NCI-H2081 (cell line): ENCODE measurements at regions not wholly inside any gene's neighbourhood (a gene's known extent, or its start where the extent isn't known, plus 50 kb on each side); places are given as distances from the start of the nearest gene placed in this dataset.

Experiments used
- DNase-seq, 2 experiments: peaks; one replicate each; lab custom pipeline; 2025; lab: John Stamatoyannopoulos, UW

- DNase-seq, result peak; percentile 78 to 84
These were observed 272.2 kb upstream of the CHRNA7 start for GRCh38 chr15:31758126-31758525.

DNA sequence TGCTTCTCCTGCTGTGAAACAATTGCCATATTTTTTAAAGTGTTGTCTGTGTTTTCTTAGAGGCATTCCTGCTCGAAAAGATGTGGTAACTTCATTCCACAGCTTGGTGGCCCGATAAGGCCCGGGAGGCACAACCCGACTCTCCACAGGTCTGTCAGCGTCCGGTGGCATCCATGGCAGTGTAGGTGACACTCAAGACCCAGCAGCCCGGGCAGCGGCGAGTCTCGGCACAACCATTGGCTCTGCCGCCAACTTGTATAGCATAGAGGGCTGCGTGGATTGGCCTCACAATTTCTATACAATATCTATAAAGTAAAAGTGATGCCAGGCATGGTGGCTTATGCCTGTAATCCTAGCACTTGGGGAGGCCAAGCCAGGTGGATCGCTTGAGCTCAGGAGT, 262.3 kb upstream of the CHRNA7 start:
- DNase-seq, result no peak

- no peak for DNase-seq
These were observed 256.3 kb upstream of the CHRNA7 start for GRCh38 chr15:31774045-31774444.

GRCh38 chr15:31776039-31776438, 254.3 kb upstream of the CHRNA7 start:
- DNase-seq, result no peak

GRCh38 chr15:31781261-31781660, 249.1 kb upstream of the CHRNA7 start:
- no peak for DNase-seq

DNA sequence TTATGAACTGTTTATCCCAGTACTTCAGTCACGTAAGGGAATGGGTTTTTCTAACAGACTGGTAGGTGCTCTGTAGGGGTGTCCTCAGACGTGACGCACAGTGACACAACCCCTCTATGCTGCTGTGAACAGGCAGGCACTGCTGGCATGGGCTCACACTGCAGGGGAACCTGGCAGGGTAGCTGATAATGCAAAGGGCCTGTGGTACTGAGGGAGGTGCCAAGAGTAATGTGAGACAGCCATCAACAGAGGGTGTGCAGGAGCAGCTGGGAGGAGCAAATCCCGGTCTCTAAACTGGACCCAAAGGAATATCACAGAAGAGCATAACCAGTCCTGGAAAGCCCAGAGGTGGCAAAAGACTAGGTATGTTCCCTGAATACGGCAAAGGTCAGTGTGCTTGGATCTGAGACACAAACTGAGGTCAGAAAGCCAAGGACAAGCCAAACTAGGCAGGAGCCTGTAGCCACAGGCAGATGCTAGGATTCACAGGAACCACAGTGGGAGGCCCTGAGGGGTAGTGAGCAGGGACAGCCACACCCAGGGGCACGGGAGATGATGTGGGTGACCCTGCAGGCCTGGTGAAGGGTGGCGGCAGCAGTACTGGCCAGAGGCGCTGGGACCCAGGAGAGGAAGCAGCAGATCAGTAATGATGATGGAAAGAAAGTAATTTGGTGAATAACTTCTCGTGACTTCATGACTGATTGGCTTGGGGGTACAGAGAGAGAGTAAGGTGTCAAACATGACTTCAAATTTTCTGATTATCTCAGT, 248.1 kb upstream of the CHRNA7 start:
- DNase-seq, result no peak

- DNase-seq, result no peak
These were observed 247.4 kb upstream of the CHRNA7 start for GRCh38 chr15:31782951-31783350.

GRCh38 chr15:31786360-31786759, 244.0 kb upstream of the CHRNA7 start:
- DNase-seq, result no peak

- DNase-seq, result no peak
These were observed 242.2 kb upstream of the CHRNA7 start for GRCh38 chr15:31788104-31788503.

GRCh38 chr15:31792611-31793199, 237.6 kb upstream of the CHRNA7 start:
- DNase-seq, result no peak

DNA sequence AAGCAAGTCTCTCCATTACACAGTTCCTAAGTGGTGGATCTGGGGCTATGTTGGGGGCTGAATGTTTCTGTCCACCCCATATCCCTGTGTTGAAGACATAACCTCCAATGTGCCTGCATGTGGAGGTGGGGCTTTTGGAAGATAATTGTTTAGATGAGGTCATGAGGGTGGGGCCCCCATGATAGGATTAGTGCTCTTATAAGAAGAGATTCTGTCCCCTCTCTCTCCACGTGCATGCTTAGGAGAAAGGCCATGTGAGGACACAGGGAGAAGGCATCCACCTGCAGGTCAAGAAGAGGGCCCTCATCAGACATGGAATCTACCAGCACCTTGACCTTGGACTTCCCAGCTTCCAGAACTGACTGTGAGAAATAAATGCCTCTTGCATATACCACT, 231.0 kb upstream of the CHRNA7 start:
- no peak for DNase-seq

GRCh38 chr15:31799715-31800321, 230.5 kb upstream of the CHRNA7 start:
- no peak for DNase-seq

- DNase-seq, result peak in 1 of 2 experiments; percentile 3
These were observed 229.2 kb upstream of the CHRNA7 start for GRCh38 chr15:31801152-31801551.

- DNase-seq, result no peak
These were observed 227.6 kb upstream of the CHRNA7 start for GRCh38 chr15:31802761-31803160.

DNA sequence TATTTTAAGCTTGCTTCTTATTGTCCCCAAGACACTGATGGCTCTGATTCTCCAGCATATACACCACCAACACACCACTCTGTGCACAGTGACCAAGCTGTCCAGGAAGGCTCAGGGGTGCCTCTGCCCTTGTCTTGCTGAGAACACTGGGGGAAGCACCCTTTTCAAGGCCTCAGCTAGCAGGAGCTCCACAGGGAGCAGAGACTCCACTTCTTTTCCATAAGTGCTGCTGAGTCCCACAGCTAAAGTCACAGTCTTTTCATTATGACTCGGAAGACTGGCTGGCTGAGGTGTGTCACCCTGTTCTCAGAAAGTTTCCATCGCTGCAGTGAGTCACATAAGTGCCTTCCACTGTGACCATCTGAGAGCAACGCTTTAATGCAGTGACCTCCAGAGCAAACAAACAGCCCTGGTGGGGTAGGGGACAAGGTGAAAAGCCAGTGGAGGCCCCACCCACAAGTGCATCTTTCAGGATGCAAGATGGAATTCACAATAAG, 226.9 kb upstream of the CHRNA7 start:
- DNase-seq, result no peak

GRCh38 chr15:31805090-31805662, 225.1 kb upstream of the CHRNA7 start:
- DNase-seq, result no peak

GRCh38 chr15:31806106-31806505, 224.2 kb upstream of the CHRNA7 start:
- no peak for DNase-seq

- no peak for DNase-seq
These were observed 218.7 kb upstream of the CHRNA7 start for GRCh38 chr15:31811641-31812040.

DNA sequence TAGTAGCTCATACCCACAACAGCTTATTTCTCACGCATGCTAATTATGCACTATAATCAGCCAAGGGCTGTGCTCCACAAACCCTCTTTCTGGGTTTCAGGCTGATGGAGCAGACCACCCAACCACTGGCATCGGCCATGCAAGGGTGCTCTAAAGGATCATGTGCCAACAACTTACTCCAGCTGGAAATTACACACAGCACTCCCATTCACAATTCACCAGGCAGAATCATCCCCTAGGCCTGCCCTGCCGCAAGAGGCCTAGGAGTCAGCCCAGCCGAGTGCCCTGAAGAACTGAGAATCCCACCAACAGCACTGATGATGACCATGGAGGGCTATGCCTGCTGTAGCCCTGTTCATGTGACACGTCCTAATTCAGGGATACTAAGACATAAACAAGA, 216.2 kb upstream of the CHRNA7 start:
- DNase-seq, result no peak

DNA sequence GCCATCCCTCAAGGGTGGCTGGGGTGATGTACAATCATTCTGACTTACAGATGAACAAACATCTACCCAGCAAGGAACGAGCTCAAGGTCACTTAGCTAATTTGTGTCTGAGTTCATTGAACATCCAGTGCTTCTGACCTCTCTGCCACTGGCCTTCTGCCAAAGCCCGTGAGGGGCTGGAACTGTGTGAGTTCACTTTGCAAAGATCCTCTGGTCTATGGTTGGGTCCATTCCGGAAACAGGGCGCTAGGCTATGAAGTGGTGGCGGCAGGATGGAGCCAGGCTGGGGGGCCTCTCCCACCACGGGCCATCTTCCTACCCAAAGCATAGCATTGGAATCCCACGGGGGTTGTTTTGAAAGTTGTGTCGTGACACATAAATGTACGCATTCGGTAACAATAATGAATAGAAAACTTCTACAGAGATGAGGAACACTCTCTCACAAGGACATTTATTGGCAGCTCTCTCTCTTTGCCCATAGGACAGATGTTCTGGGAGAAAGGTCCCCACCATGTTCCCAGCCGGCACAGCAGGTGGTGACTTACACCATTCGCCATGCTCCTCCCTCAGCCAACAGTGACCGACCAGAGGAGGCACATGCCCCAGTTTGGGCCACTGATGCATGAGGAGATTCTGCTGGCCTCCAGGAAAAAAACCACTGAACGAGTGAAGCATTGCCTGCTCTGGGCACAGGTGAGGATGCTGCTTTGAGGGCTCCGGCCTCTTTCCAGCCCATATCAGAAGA, 214.7 kb upstream of the CHRNA7 start:
- no peak for DNase-seq

DNA sequence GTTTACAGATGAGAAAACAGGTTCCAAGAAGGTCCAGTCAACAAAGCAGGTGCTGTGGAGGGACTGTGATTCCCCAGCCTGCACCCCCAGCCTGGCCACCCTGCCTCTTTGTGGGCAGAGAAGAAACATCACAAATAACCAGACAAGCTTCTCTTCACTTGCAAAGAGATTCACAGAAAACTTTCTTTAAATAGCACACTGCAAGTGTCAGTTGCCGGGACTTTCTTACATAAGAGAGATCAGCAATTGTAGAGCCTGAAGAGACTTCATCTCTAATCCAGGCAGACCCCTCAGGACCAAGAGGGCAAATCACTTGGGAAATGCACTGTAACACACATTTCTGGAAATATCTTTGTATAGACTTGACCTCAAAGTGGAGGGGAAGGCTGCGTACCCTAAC, 207.9 kb upstream of the CHRNA7 start:
- no peak for DNase-seq

- DNase-seq, result no peak
These were observed 206.3 kb upstream of the CHRNA7 start for GRCh38 chr15:31824024-31824423.
